WTC11 (cell line): ENCODE measurements at regions not wholly inside any gene's neighbourhood (a gene's known extent, or its start where the extent isn't known, plus 50 kb on each side); places are given as distances from the start of the nearest gene placed in this dataset.

ENCODE experiments used
- ATAC-seq: fragments of 200-7000 bp; cut with Tn5 transposase; 2 replicates; pipeline ENCODE4 v1.10.0; 2021; ENCODE audit warnings: mild to moderate bottlenecking, moderate library complexity
- CTCF ChIA-PET: fragments of 300-600 bp; sonication (Branson Sonifier 250); formaldehyde crosslinking; loops from one replicate; lab custom pipeline; 2021; ENCODE audit warnings: antibody characterized with exemption; lab: Charles Lee
- POLR2A ChIA-PET: fragments of 350-600 bp; sonication (Branson Sonifier 250); formaldehyde crosslinking; loops from one replicate; lab custom pipeline; 2021; ENCODE audit warnings: antibody characterized with exemption; lab: Charles Lee
- DNase-seq: peaks from one replicate; pipeline ENCODE4 v3.0.0; 2021; ENCODE audit warnings: low spot score
- H3K27ac Mint-ChIP-seq: 2 replicates; pipeline ENCODE4 v1.8.0; 2021; ENCODE audit warnings: mixed read lengths
- H3K27me3 Mint-ChIP-seq: 2 replicates; pipeline ENCODE4 v1.8.0; 2021; ENCODE audit warnings: low read depth, mild to moderate bottlenecking, moderate library complexity, mixed read lengths
- H3K36me3 Mint-ChIP-seq: 2 replicates; pipeline ENCODE4 v1.8.0; 2021; ENCODE audit warnings: mixed read lengths
- H3K4me1 Mint-ChIP-seq: 2 replicates; pipeline ENCODE4 v1.8.0; 2022; ENCODE audit warnings: mixed read lengths
- H3K4me3 Mint-ChIP-seq: 2 replicates; pipeline ENCODE4 v1.8.0; 2021; ENCODE audit warnings: mild to moderate bottlenecking, moderate library complexity, mixed read lengths
- H3K9me3 Mint-ChIP-seq: 2 replicates; pipeline ENCODE4 v1.8.0; 2021; ENCODE audit warnings: mixed read lengths
- CREB1 ChIP-seq: sonication (generic); formaldehyde crosslinking; IDR thresholded peaks from 2 replicates; pipeline ENCODE4 v1.8.0; 2023; ENCODE audit warnings: mild to moderate bottlenecking, missing genetic modification reagents
- ELF4 ChIP-seq: sonication (generic); formaldehyde crosslinking; IDR thresholded peaks from 2 replicates; pipeline ENCODE4 v1.8.1; 2022; ENCODE audit warnings: low read depth, mild to moderate bottlenecking, moderate library complexity, missing genetic modification reagents
- EMX1 ChIP-seq: fragments of 250-450 bp; sonication (Bioruptor Pico); IDR thresholded peaks from 2 replicates; pipeline ENCODE4 v1.8.0; 2021; ENCODE audit warnings: mild to moderate bottlenecking
- ETV6 ChIP-seq: sonication (generic); formaldehyde crosslinking; IDR thresholded peaks from 2 replicates; pipeline ENCODE4 v1.8.1; 2022; ENCODE audit warnings: mild to moderate bottlenecking, missing genetic modification reagents
- FOXP1 ChIP-seq: sonication (generic); formaldehyde crosslinking; IDR thresholded peaks from 2 replicates; pipeline ENCODE4 v1.8.0; 2022; ENCODE audit warnings: missing genetic modification reagents, mild to moderate bottlenecking, moderate library complexity, borderline replicate concordance
- JUN ChIP-seq: sonication (generic); formaldehyde crosslinking; IDR thresholded peaks from 2 replicates; pipeline ENCODE4 v1.8.0; 2023; ENCODE audit warnings: mild to moderate bottlenecking, missing genetic modification reagents
- KAT7 ChIP-seq: sonication (generic); formaldehyde crosslinking; IDR thresholded peaks from 2 replicates; pipeline ENCODE4 v1.8.1; 2023; ENCODE audit warnings: missing genetic modification reagents, mild to moderate bottlenecking, borderline replicate concordance
- MYBL2 ChIP-seq: sonication (generic); formaldehyde crosslinking; IDR thresholded peaks from 2 replicates; pipeline ENCODE4 v1.8.1; 2023; ENCODE audit warnings: mild to moderate bottlenecking, moderate library complexity, missing genetic modification reagents
- NFATC4 ChIP-seq: fragments of 250-450 bp; sonication (Bioruptor Pico); IDR thresholded peaks from 2 replicates; pipeline ENCODE4 v1.9.0; 2021; ENCODE audit warnings: mild to moderate bottlenecking
- NFYB ChIP-seq: sonication (generic); formaldehyde crosslinking; conservative IDR thresholded peaks from 2 replicates; pipeline ENCODE4 v1.8.0; 2022; ENCODE audit warnings: low read depth, missing genetic modification reagents
- PRRX2 ChIP-seq: fragments of 250-450 bp; sonication (Bioruptor Pico); IDR thresholded peaks from 2 replicates; pipeline ENCODE4 v1.8.0; 2021; ENCODE audit warnings: mild to moderate bottlenecking
- SOX15 ChIP-seq: fragments of 250-450 bp; sonication (Bioruptor Pico); IDR thresholded peaks from 2 replicates; pipeline ENCODE4 v1.9.0; 2021; ENCODE audit warnings: mild to moderate bottlenecking
- TEAD4 ChIP-seq: sonication (generic); formaldehyde crosslinking; IDR thresholded peaks from 2 replicates; pipeline ENCODE4 v1.8.0; 2022; ENCODE audit warnings: mild to moderate bottlenecking, missing genetic modification reagents
- ZNF263 ChIP-seq: sonication (generic); formaldehyde crosslinking; IDR thresholded peaks from 2 replicates; pipeline ENCODE4 v1.8.1; 2022; ENCODE audit warnings: low read depth, mild to moderate bottlenecking, moderate library complexity, missing genetic modification reagents
- ZNF671 ChIP-seq: fragments of 250-450 bp; sonication (Bioruptor Pico); IDR thresholded peaks from 2 replicates; pipeline ENCODE4 v1.8.0; 2021; ENCODE audit warnings: mild to moderate bottlenecking
- TF ChIP-seq, protein P1 (sequence below): sonication (generic); formaldehyde crosslinking; IDR thresholded peaks from 2 replicates; pipeline ENCODE4 v1.8.0; 2022; ENCODE audit warnings: missing genetic modification reagents
- TF ChIP-seq, protein P2 (sequence below): sonication (generic); formaldehyde crosslinking; IDR thresholded peaks from 2 replicates; pipeline ENCODE4 v1.8.0; 2022; ENCODE audit warnings: mild to moderate bottlenecking, missing genetic modification reagents
- TF ChIP-seq, protein P3 (sequence below): fragments of 250-450 bp; sonication (Bioruptor Pico); IDR thresholded peaks from 2 replicates; pipeline ENCODE4 v1.9.0; 2021; ENCODE audit warnings: mild to moderate bottlenecking

DNA sequence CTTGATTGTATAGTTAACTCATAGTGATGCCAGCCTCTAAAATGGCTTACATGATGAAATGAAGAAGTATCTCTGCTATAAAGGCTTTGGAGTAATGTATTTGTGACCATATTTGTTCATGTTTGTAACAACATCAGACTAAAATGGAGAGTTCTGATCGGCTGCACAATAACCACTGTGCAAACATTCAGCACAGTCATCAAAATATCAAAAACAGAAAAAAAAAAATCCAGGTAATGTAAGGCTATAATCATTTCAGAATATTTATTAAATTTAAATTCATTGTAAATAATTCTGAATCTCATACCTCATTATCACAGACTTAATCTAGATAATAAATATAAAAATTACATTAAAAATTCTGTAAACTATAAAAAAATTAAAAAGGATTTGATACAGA is 1161.8 kb downstream of the MRPL39 start (continued):
- TF ChIP-seq, protein P1, sequence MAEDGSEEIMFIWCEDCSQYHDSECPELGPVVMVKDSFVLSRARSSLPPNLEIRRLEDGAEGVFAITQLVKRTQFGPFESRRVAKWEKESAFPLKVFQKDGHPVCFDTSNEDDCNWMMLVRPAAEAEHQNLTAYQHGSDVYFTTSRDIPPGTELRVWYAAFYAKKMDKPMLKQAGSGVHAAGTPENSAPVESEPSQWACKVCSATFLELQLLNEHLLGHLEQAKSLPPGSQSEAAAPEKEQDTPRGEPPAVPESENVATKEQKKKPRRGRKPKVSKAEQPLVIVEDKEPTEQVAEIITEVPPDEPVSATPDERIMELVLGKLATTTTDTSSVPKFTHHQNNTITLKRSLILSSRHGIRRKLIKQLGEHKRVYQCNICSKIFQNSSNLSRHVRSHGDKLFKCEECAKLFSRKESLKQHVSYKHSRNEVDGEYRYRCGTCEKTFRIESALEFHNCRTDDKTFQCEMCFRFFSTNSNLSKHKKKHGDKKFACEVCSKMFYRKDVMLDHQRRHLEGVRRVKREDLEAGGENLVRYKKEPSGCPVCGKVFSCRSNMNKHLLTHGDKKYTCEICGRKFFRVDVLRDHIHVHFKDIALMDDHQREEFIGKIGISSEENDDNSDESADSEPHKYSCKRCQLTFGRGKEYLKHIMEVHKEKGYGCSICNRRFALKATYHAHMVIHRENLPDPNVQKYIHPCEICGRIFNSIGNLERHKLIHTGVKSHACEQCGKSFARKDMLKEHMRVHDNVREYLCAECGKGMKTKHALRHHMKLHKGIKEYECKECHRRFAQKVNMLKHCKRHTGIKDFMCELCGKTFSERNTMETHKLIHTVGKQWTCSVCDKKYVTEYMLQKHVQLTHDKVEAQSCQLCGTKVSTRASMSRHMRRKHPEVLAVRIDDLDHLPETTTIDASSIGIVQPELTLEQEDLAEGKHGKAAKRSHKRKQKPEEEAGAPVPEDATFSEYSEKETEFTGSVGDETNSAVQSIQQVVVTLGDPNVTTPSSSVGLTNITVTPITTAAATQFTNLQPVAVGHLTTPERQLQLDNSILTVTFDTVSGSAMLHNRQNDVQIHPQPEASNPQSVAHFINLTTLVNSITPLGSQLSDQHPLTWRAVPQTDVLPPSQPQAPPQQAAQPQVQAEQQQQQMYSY (CRISPR knock-in tag): no peak
- no peak for TF ChIP-seq NFYB (CRISPR knock-in tag)

DNA sequence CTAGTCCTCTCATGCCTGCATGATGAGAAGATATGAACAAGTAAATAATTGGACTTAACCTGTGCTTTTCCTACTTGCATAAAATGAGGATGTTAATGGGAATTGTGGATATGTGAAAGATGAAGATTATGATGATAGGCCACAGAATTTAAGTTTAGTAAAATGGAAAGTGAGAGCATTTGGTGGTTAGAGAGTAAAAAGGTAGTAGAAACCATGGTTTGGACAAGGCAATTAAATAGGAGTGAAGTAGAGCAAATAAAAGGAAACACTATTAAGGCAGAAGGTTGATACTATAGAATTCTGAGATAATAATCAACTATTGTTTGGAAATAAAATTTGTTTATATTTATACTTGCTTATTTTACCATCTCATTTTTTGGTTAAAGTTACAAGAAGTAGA is 1162.5 kb downstream of the MRPL39 start:
- TF ChIP-seq EMX1 (CRISPR knock-in tag) (no peak), MYBL2 (no peak), ZNF671 (CRISPR knock-in tag) (no peak), KAT7 (no peak), ZNF263 (CRISPR knock-in tag) (no peak), SOX15 (no peak), FOXP1 (CRISPR knock-in tag) (no peak), JUN (no peak), NFATC4 (no peak)
- TF ChIP-seq, protein P2, sequence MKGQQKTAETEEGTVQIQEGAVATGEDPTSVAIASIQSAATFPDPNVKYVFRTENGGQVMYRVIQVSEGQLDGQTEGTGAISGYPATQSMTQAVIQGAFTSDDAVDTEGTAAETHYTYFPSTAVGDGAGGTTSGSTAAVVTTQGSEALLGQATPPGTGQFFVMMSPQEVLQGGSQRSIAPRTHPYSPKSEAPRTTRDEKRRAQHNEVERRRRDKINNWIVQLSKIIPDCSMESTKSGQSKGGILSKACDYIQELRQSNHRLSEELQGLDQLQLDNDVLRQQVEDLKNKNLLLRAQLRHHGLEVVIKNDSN: no peak
- no peaks in the 10 kb centered on the region for H3K4me1 Mint-ChIP-seq
- CTCF ChIA-PET: no interaction called here
- peaks cover 57% of the 10 kb centered on the region for H3K9me3 Mint-ChIP-seq
- H3K4me3 Mint-ChIP-seq: no peak overlapping the region
- ATAC-seq: no peak
- no peak for DNase-seq
- H3K36me3 Mint-ChIP-seq: peaks cover 22% of the 10 kb centered on the region
- POLR2A ChIA-PET: no interaction called here
- peaks cover 2% of the 10 kb centered on the region for H3K27me3 Mint-ChIP-seq
- H3K27ac Mint-ChIP-seq: no peak overlapping the region

DNA sequence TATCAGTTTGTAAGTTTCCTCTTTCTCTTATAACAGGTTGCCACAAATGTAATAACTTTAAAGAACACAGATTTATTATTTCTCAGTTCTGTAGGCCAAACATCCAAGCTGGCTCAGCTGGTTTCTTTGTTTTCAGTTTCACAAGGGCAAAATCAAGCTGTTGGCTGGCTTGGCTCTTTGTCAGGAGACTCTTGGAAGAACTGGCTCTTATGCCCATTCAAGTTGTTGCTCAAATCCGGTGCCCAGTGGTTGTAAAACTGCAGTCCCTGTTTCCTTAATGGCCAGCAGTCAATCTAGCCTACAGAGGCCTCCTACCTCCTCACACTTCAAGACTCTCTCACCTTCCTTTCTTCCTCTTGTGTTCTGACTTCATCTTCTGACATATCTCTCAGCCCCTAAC is 1171.0 kb downstream of the MRPL39 start:
- H3K9me3 Mint-ChIP-seq: peaks cover 63% of the 10 kb centered on the region
- POLR2A ChIA-PET: no interaction called here
- TF ChIP-seq ETV6 (CRISPR knock-in tag) (no peak), CREB1 (CRISPR knock-in tag) (no peak), PRRX2 (CRISPR knock-in tag) (no peak)
- H3K4me3 Mint-ChIP-seq: no peak overlapping the region
- ATAC-seq (no peak), DNase-seq (no peak)
- H3K27me3 Mint-ChIP-seq: peaks cover 2% of the 10 kb centered on the region
- H3K36me3 Mint-ChIP-seq: peaks cover 28% of the 10 kb centered on the region
- H3K27ac Mint-ChIP-seq: no peak overlapping the region
- CTCF ChIA-PET: no interaction called here
- no peaks in the 10 kb centered on the region for H3K4me1 Mint-ChIP-seq

DNA sequence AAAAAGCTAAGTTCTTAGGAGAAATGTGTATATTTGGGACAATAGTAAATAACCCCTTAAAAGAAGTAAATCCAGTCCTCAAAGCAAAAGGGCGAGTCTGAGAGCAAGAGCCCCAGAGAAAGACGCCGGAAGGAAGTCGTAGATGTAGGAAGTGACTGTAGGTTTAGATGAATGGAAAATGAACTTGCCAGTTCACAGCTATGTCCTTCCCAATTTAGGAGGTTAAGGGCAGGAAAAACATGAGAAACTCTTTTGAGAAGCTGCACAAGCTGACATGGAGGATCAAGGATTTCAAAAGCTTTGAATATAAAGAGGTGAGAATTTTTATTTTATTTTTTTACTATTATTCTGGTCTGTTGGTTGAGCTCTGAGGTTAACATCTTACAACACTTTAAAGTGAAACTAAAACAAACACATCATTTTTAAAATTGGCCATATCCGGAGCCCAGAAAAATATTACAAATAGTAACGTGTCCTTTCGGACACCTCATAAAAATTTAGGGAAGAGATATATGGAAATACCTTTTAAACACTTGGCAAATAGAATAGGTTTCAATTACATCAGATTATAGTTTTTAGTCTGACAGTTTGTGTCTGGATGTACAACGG is 1178.6 kb downstream of the MRPL39 start:
- peaks cover 4% of the 10 kb centered on the region for H3K4me1 Mint-ChIP-seq
- ATAC-seq (no peak), DNase-seq (no peak)
- H3K4me3 Mint-ChIP-seq: no peak overlapping the region
- peaks cover 10% of the 10 kb centered on the region; the same call in 1 of the 2 replicates for H3K36me3 Mint-ChIP-seq
- ChIA-PET CTCF (no interaction called here), POLR2A (no interaction called here)
- peaks cover 45% of the 10 kb centered on the region for H3K27me3 Mint-ChIP-seq
- H3K27ac Mint-ChIP-seq: no peak overlapping the region
- H3K9me3 Mint-ChIP-seq: peaks cover 46% of the 10 kb centered on the region
- no peak for TF ChIP-seq ELF4 (CRISPR knock-in tag)

DNA sequence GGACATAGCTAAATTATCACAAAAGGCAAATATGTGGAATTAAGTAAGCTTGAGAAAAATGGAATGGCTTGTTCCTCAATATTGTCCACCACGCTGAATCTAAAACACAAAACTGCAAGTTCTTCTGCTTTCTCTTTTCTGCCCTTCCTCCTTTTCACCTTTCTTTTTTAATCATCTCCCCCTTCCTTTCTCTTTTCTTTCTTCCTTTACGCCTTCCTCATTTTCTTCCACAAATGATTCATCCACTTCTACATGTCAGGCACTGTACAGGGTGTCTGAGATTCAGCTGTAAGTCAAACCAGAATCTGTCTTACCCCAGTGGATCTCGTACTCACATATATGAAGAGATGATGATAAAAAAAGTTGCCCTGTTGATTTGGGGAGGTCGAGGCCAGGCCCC is 1182.5 kb downstream of the MRPL39 start:
- DNase-seq (no peak), ATAC-seq (no peak)
- Mint-ChIP-seq H3K4me3 (no peak overlapping the region), H3K9me3 (peaks cover 51% of the 10 kb centered on the region), H3K27me3 (peaks cover 80% of the 10 kb centered on the region), H3K4me1 (peaks cover 10% of the 10 kb centered on the region), H3K36me3 (peaks cover 31% of the 10 kb centered on the region), H3K27ac (no peak overlapping the region)
- ChIA-PET POLR2A (no interaction called here), CTCF (no interaction called here)
- TF ChIP-seq TEAD4 (CRISPR knock-in tag) (no peak), ELF4 (CRISPR knock-in tag) (no peak)
- TF ChIP-seq, protein P3, sequence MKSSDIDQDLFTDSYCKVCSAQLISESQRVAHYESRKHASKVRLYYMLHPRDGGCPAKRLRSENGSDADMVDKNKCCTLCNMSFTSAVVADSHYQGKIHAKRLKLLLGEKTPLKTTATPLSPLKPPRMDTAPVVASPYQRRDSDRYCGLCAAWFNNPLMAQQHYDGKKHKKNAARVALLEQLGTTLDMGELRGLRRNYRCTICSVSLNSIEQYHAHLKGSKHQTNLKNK (CRISPR knock-in tag): no peak
